ENCODE measurements at regions not wholly inside any gene's neighbourhood (a gene's known extent, or its start where the extent isn't known, plus 50 kb on each side); places are given as distances from the start of the nearest gene placed in this dataset.

- Histone ChIP-seq H3K9me3 (ENCODE audit: control insufficient read depth in 1 of 2, insufficient read depth in 1 of 2, low read depth in 1 of 2, low read length in 2 of 2) (peaks cover 0 to 8% of the 10 kb centered on the region in 2 experiments; a peak in 1 of 4 replicates), H3K79me2 (ENCODE audit: insufficient read depth, low read length) (no peaks in the 10 kb centered on the region), H3K27me3 (ENCODE audit: insufficient read depth, low read length) (no peaks in the 10 kb centered on the region), H3K4me1 (ENCODE audit: control insufficient read depth in 1 of 2, insufficient read depth in 2 of 2, low read length in 2 of 2) (no peaks in the 10 kb centered on the region), H2AFZ (ENCODE audit: low read depth, low read length, poor library complexity, severe bottlenecking) (no peak overlapping the region), H3K4me3 (replicated peaks in 1 of 2; ENCODE audit: low read depth in 1 of 2, low read length in 2 of 2) (no peak overlapping the region), H3K27ac (ENCODE audit: low read depth, low read length) (no peak overlapping the region), H3K9ac (ENCODE audit: low read length) (no peak overlapping the region), H3K36me3 (ENCODE audit: control insufficient read depth in 1 of 2, insufficient read depth in 2 of 2, low read length in 2 of 2) (no peaks in the 10 kb centered on the region), H4K20me1 (ENCODE audit: insufficient read depth) (no peaks in the 10 kb centered on the region), H3K9me2 (ENCODE audit: insufficient read depth) (no peaks in the 10 kb centered on the region), H3K4me2 (ENCODE audit: low read length) (no peak overlapping the region)
- DNase-seq (ENCODE audit: low read depth, low spot score): no peak
- TF ChIP-seq, protein P1, sequence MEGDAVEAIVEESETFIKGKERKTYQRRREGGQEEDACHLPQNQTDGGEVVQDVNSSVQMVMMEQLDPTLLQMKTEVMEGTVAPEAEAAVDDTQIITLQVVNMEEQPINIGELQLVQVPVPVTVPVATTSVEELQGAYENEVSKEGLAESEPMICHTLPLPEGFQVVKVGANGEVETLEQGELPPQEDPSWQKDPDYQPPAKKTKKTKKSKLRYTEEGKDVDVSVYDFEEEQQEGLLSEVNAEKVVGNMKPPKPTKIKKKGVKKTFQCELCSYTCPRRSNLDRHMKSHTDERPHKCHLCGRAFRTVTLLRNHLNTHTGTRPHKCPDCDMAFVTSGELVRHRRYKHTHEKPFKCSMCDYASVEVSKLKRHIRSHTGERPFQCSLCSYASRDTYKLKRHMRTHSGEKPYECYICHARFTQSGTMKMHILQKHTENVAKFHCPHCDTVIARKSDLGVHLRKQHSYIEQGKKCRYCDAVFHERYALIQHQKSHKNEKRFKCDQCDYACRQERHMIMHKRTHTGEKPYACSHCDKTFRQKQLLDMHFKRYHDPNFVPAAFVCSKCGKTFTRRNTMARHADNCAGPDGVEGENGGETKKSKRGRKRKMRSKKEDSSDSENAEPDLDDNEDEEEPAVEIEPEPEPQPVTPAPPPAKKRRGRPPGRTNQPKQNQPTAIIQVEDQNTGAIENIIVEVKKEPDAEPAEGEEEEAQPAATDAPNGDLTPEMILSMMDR (IDR thresholded peaks at IDR 0.05 in 2 of 3, conservative IDR thresholded peaks at IDR 0.05 in 1 of 3; ENCODE audit: borderline replicate concordance in 1 of 3, insufficient read depth in 1 of 3, low read depth in 2 of 3, low read length in 2 of 3): no peak
- ATAC-seq: no peak
- BruUV-seq (replicated peaks): no TSS peak
- RAD21 ChIA-PET (ENCODE audit: low non-redundant PET in 1 of 2, low total read pairs in 2 of 2, uncharacterized antibody in 2 of 2, unreplicated experiment in 2 of 2): no interaction called here
- POLR2A ChIA-PET: no interaction called here
- intact Hi-C loops (cut with micrococcal nuclease): no loop called here
- CTCF ChIA-PET: no interaction called here
Observed at GRCh38 chr13:87940776-87941175, 269.6 kb downstream of the SLITRK5 start.

DNA sequence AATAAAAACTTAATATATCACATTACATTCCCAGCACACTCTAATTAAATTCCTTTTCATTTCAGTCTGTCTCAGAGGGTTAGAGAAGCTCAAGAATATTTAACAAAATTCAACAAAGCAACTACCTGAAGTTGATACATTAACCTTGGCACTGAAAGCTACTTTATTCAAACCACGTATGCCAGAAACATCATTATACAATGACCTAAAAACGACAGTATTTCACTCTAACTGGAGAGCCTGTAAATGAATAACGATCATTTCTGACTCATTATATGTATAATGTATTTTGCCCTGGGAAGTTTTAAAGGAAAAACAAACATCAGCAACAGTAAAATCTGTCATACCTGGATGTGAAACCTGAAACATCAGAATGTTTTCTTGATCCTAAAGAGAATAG lies 270.1 kb downstream of the SLITRK5 start:
- ChIA-PET RAD21 (ENCODE audit: low non-redundant PET in 1 of 2, low total read pairs in 2 of 2, uncharacterized antibody in 2 of 2, unreplicated experiment in 2 of 2) (no interaction called here), POLR2A (no interaction called here), CTCF (no interaction called here)
- H3K79me2 ChIP-seq (ENCODE audit: insufficient read depth, low read length): no peaks in the 10 kb centered on the region
- H3K9me2 ChIP-seq (ENCODE audit: insufficient read depth): no peaks in the 10 kb centered on the region
- no peak for ATAC-seq
- H3K4me1 ChIP-seq (ENCODE audit: control insufficient read depth in 1 of 2, insufficient read depth in 2 of 2, low read length in 2 of 2): no peaks in the 10 kb centered on the region
- no TSS peak for BruUV-seq (replicated peaks)
- H2AFZ ChIP-seq (ENCODE audit: low read depth, low read length, poor library complexity, severe bottlenecking): no peak overlapping the region
- intact Hi-C loops (cut with micrococcal nuclease): no loop called here
- H3K4me2 ChIP-seq (ENCODE audit: low read length): no peak overlapping the region
- no peaks in the 10 kb centered on the region for H3K36me3 ChIP-seq (ENCODE audit: control insufficient read depth in 1 of 2, insufficient read depth in 2 of 2, low read length in 2 of 2)
- no peaks in the 10 kb centered on the region for H4K20me1 ChIP-seq (ENCODE audit: insufficient read depth)
- H3K27ac ChIP-seq (ENCODE audit: low read depth, low read length): no peak overlapping the region
- H3K27me3 ChIP-seq (ENCODE audit: insufficient read depth, low read length): no peaks in the 10 kb centered on the region
- H3K9ac ChIP-seq (ENCODE audit: low read length): no peak overlapping the region
- H3K4me3 ChIP-seq (replicated peaks in 1 of 2; ENCODE audit: low read depth in 1 of 2, low read length in 2 of 2): no peak overlapping the region
- DNase-seq (ENCODE audit: low read depth, low spot score): no peak
- no peak for TF ChIP-seq POLR2AphosphoS5 (IDR thresholded peaks at IDR 0.05; ENCODE audit: low read depth, low read length)
- TF ChIP-seq ELF1 (IDR thresholded peaks at IDR 0.05; ENCODE audit: borderline replicate concordance, low read depth): no peak
- TF ChIP-seq JUND (IDR thresholded peaks at IDR 0.05): no peak
- no peak for TF ChIP-seq EZH2 (IDR thresholded peaks at IDR 0.05)
- TF ChIP-seq, protein P2, sequence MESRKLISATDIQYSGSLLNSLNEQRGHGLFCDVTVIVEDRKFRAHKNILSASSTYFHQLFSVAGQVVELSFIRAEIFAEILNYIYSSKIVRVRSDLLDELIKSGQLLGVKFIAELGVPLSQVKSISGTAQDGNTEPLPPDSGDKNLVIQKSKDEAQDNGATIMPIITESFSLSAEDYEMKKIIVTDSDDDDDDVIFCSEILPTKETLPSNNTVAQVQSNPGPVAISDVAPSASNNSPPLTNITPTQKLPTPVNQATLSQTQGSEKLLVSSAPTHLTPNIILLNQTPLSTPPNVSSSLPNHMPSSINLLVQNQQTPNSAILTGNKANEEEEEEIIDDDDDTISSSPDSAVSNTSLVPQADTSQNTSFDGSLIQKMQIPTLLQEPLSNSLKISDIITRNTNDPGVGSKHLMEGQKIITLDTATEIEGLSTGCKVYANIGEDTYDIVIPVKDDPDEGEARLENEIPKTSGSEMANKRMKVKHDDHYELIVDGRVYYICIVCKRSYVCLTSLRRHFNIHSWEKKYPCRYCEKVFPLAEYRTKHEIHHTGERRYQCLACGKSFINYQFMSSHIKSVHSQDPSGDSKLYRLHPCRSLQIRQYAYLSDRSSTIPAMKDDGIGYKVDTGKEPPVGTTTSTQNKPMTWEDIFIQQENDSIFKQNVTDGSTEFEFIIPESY (IDR thresholded peaks at IDR 0.05; ENCODE audit: extremely low read depth, insufficient replicate concordance, low read length): no peak
- no peak for TF ChIP-seq ZFX (IDR thresholded peaks at IDR 0.05)
- TF ChIP-seq FOSL1 (IDR thresholded peaks at IDR 0.05; ENCODE audit: low read depth): no peak
- no peak for TF ChIP-seq EGR1 (IDR thresholded peaks at IDR 0.05; ENCODE audit: low read depth)
- no peak for TF ChIP-seq YY1 (IDR thresholded peaks at IDR 0.05; ENCODE audit: extremely low read depth, insufficient replicate concordance, low read depth, low read length)
- TF ChIP-seq SP1 (IDR thresholded peaks at IDR 0.05; ENCODE audit: low read depth): no peak
- no peak for TF ChIP-seq SIN3A (IDR thresholded peaks at IDR 0.05; ENCODE audit: low read depth)
- TF ChIP-seq, protein P3, sequence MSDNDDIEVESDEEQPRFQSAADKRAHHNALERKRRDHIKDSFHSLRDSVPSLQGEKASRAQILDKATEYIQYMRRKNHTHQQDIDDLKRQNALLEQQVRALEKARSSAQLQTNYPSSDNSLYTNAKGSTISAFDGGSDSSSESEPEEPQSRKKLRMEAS (IDR thresholded peaks at IDR 0.05): no peak
- peaks cover 0 to 8% of the 10 kb centered on the region in 2 experiments; a peak in 1 of 4 replicates for H3K9me3 ChIP-seq (ENCODE audit: control insufficient read depth in 1 of 2, insufficient read depth in 1 of 2, low read depth in 1 of 2, low read length in 2 of 2)

All from HCT116 (cell line).